SHP77 treated with DMSO at 0.1 percent for 48 hours (cell line): ENCODE measurements at regions not wholly inside any gene's neighbourhood (a gene's known extent, or its start where the extent isn't known, plus 50 kb on each side); places are given as distances from the start of the nearest gene placed in this dataset.

Experiments
- DNase-seq: peaks from one replicate; lab custom pipeline; 2025; lab: John Stamatoyannopoulos, UW

DNA sequence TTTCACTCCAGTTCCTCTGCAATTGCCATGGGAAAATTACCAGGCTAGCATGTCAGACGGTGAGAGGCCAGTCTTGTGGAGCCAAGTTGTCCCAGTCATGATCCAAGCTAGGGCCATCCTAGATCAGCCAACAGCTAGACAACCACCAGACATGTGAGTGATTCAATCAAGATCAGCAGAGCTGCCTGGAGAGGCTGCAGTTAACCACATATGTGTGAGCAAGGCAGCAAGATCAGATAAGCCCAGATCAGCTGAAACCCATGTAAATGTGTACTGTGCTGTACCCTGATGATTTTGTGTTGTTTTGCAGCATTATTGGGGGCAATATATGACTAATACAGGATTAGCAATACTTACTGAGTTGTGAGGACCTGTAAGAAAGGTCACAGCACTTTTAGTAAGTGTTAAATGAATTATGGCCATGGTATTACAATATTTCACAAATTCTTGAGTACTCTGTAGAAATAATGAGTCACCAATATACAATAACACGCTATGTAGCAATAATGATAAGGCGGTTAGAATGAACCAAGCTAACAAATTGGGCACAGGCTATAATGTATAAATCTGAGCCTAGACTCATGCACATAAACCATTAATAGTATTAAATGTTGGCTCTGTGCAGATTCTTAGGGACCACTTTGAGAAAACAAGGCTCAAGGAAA is 91.4 kb downstream of the SUDS3 start:
- no peak for DNase-seq

DNA sequence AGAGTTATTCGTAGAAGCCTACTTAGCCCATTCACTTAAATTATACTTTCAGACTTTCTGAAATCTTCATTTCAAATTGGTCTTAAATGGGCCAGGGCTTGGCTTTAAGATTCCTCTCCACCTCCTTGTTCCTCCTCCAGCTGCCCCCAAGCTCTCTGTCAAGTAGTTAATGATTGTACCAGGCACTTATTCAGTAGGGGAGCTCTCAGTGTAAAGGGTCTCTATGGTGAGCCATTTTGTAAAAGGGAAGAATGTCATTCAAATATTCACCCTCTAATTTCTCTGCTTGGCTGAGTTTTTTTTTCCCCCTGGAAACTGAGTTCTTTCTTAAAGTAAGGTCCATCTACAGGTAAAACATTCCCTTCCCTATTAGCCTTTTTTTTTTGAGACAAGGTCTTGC is 96.6 kb downstream of the SUDS3 start:
- DNase-seq: no peak

DNA sequence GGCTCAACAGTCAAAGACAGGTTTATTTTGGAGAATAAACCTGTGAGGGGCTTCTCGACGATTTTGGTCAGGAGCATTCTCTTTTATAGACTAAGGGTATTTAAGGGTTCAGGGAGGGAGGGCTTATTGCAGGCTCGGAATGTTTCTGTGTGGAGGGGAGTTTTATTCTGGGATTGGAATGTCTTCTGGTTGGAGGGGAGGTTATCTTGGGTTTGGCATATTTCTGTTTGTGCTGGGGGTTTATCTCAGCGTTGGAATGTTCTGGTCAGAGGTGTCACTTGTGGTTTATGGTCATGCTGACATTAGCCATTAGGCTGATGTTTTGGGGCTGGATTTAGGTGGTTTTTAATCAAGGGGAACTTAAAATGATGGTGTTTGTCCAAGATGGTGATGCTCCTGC is 103.9 kb downstream of the SUDS3 start:
- no peak for DNase-seq

DNA sequence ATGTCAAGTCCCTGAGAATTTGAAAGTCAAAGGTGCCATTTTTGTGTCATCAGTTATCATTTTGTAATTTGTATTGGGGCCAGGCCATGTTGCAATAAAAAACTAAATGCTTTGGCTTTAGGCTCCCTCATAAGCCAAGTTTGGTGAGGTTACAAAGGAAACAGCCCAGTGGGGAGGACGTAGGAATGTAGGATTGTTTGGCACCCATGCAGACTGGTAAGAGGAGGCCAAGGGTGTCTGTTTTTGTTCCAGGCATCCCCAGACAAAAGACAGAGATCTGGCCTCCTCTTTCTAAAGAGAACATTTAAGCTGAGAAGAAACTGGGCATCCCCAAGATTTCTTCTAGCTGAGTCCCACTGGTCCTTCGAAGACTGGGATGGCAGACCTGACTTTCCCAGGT is 111.7 kb downstream of the SUDS3 start:
- DNase-seq: no peak

DNA sequence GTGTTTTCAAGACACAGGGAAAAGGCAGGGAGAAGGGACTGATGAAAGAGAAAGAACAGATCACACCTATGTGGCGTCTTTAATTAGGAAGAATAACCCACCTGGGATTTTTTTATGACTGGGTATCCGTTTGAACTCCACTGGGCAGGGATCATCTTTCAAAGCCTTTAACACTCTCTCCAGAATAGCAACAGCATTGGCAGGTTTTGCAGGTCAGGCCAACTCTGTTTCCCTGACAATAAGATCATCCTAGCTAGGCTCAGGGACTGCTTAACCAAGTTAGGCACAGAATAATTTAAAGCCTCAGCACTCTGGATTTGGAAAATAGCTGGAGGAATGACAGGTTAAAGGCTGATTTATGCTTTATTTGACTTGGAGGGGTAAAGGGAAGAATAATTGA is 117.6 kb downstream of the SUDS3 start:
- no peak for DNase-seq

DNA sequence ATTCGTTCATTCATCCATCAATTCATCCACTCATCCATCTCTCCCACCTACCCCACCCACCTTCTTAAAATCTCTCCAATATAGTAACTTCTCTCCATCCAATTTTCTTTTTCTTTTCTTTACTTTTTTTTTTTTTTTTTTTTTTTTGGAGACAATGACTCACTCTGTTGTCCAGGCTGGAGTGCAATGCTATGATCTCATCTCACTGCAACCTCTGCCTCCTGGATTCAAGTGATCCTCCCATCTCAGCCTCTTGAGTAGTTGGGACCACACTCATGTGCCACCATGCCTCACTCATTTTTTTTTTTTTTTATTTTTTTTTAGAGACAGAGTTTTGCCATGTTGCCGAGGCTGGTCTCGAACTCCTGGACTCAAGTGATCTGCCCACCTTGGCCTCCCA is 118.4 kb downstream of the SUDS3 start:
- DNase-seq: no peak

DNA sequence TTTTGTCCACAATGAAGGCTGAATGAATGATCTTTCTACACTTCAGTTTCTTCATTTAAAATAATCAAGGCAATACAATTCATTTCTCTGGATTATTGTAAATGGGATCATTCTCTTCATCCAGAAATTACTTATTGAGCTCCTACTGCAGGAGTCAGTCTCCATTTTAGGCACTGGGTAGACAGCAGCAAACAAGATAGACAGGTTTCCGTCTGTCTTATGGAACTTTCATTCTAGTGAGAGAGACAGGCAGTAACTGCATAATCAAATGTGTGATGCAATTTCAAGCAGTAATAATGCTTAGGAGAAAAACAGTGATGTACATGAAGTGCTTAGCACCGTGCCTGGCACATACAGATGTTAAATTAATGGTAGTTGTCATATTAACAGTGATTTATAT is 118.9 kb downstream of the SUDS3 start:
- no peak for DNase-seq

DNA sequence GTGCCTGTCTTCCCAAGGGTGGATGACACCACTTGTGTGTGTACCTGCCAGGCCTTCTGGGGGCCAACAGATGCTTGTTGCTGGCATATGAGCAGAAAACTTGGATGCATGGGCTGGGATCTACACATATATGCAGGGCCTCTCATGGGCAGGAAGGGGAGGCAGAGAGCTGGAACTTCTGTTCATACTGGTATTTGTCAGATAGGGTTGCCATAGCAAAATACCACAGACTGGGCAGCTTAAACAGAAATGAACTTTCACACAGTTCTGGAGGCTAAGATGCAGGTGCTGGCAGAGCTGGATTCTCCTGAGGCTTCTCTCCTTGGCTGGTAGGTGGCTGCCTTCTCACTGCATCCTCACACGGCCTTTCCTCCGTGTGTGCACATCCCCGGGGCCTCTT is 121.8 kb downstream of the SUDS3 start:
- DNase-seq: no peak

DNA sequence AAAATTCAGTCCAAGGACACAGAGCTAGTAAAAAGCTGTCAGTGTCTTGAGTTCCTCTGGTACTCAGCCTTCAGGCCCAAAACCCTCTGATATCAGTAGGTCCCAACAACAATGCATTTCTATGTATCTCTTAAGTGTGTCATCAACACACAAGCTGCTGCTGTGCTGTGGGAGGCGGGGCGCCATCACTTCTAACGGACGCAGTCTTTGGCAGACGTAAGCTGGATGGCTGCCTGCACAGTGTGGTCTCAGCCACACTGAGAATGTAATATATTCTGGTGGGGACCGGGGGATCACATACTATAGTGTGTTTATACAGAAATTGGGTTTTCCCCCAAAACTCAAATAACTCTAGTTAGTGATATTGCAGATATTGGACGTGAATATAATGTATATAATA is 123.9 kb downstream of the SUDS3 start:
- no peak for DNase-seq

DNA sequence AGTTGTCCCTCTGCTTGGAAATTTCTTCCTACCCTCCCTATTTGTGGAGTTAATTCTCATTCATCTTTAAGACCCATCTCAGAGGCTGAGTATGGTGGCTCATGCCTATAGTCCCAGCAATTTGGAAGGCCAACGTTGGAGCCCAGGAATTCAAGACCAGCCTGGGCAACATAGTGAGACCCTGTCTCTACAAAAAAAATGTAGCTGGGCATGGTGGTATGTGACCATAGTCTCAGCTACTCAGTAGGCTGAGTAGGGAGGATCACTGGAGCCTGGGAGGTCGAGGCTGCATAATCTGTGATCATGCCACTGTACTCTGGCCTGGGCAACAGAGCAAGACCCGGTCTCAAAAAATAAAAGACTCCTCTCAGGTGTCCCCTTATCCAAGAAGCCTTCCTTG is 125.1 kb downstream of the SUDS3 start:
- no peak for DNase-seq

DNA sequence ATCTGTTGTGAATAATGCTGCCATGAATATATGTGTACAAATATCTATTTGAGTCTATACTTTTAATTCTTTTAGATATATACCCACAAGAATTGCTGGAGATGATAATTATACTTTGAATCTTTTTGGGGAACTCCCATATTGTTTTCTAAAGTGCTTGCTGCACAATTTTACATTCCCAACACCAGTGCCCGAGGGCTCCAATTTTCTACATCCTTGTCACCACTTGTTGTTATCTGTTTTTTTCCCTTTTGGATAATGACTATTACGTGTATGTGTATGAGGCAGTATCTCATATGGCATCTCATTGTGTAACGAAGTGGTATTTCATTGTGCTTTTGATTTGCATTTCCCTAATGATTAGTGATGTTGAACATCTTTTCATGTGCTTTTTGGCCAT is 127.1 kb downstream of the SUDS3 start:
- no peak for DNase-seq

DNA sequence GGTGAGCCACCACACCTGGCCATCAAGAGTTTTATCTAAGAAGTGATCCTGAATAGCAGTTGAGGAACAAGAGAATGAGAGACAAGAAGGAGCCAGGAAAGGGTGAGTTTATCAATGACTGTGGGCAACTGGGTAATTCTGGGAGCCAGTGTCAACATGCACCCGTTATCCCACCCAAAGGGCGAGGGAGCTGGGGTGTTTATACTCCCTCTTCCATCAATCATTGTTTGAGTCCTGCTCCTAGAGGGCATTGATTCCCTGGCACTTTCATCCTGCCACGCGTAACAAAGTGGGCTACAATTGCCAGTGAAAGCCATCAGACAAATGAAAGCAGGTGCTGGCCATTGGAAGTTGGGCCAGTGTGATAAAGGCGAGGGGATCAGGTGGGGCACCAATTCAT is 136.3 kb downstream of the SUDS3 start:
- no peak for DNase-seq

DNA sequence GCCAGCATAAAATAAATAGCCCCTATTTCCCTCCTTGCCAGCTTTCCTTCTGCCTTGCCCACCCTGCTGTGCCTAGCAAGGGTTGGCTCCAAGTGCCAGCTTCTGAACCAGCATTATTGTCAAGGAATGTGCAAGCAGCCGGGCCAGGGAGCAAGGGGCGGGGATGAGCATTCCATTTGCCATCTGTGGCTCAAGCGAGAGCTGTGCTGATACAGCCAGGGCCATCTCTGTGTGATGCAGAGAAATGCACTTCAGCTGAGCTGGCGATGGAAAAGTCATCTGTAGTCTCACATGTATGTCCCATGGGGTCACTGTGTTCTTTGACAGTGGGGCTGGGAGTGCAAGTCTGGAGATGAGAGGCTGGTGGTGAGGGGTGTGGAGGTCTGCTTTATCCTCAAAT is 137.3 kb downstream of the SUDS3 start:
- no peak for DNase-seq

DNA sequence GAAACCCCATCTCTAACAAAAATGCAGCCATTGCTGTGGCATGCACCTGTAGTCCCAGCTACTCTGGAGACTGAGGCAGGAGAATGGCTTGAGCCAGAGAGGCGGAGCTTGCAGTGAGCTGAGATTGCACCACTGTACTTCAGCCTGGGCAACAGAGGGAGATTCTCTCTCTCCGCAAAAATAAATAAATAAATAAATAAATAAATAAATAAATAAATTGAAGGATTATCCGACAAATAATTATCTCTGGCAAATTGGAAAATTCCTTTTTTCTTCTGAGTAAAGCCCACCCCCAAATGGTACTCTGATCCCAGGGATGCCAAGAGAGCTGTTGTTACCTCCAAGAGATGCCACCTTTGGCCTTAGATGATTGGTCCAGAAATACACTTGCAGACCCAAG is 137.9 kb downstream of the SUDS3 start:
- no peak for DNase-seq

DNA sequence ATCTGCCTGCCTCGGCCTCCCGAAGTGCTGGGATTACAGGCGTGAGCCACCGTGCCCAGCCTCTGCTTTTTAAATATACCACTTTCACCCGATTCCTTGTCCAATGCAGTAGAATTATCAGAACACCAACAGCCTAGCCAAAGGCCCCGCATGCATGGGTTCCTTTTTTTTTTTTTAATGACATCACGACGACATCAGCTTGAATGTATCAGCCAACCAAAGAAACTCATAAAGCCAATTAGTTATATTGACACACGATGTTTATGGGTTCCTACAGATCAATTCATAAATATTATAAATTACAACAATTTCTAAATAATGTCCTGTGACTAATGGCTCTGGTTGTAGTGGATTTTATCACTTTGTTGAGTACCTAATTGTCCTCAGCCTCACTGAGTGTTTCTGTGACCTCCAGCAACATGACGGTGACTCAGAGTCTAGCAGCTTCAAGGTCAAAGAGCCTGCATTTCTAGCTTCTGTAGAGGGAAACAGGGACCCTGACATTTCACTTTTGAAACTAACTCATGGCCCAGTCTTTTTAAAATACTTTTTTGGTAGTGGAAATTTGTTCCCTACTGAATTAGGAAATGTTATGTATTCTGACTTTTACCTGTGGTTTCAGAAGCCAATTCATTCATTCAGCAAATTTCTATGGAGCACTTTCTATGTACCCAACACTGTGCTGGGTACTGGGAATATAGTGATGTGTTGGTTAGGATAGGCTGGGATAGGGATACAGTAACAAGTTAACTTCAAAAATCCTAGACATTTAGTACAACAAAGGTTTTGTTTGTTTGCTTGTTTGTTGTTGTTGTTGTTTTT is 144.1 kb downstream of the SUDS3 start:
- DNase-seq: no peak

DNA sequence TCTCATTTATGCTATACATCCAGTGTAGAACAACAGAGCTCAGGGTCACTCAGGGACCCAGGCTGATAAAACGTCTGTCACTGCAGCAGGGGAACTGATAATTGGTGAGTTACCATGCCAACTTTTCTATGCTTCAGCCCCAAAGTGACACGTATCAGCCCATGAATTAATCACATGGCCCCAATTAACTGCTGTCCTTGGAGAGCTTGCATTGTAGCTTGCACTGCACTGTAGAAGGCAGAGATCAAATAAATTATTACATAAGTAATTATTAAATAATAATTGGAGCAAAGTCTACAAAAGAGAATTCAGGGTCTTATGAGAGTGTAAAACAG is 144.6 kb downstream of the SUDS3 start:
- DNase-seq: no peak

DNA sequence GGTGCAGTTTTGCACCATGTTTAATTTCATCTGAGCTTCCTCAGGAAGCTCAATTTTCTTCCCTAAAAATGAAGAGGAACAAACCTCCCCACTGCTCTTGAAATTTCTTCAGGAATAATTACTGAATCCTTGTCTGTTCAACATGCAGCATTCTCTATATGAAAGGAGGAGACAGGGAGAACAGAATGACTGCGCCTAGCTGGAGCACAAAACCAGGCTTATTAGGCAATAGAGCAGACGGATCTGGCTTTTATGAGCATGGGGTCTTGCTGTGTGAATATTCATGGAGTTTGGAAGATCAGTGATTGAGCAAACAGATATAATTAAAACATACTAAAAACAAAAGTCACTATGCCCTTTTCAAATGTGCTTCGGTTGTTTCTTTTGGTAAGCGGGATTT is 148.1 kb downstream of the SUDS3 start:
- DNase-seq: no peak

DNA sequence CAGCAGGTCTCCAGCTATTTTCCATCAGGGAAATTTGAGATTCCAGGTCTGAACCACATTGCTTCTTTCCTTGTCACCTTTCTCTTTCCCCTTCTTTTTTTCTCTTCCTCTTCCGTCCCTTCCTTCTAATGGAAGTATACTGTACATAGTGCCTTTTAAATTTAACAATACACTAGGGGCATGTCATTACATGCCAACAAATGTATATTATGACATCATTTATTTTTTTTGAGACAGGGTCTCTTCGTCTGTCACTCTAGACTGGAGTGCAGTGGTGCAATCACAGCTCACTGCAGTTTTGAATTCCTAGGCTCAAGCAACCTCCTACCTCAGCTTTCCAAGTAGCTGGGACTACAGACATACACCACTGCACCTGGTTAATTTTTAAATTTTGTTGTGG is 148.9 kb downstream of the SUDS3 start:
- DNase-seq: no peak

DNA sequence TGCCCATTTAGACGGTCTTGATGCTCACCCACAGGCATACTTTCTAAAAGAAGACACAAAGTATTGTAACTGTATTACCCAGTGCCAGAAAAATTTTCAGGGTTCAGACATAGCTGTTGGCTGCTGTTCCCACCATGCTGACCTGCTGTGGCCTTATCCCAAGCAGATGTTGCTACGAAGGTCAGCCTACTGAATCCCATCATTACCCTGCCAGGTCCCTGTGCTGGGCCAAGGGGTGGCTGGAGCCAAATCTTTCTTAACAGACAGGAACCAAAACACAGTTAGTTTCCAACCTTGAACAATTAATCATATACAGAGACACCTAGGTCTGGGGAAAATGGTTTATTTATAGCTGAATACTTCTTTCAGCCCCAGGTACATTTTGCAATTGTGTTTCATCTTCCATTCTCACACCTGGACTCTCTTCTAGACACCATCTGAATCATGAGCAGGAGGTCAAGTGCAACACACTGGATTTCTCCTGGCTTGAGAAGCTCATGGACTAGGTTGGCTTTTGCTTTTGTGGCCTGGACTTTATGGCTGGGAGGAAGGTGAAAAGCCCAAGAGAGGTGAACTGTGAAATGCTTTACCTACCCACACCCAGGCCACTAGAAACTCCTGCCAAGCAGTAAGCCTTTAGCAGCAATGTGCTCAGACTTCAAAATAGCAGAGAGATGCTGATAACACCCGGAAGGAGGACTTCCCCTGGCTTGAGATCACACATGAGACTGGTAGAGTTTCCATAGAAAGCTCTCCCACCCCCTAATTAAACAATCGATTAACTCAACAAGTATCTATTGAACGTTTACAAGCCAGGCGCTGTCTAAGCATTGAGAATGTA is 150.1 kb downstream of the SUDS3 start:
- no peak for DNase-seq

DNA sequence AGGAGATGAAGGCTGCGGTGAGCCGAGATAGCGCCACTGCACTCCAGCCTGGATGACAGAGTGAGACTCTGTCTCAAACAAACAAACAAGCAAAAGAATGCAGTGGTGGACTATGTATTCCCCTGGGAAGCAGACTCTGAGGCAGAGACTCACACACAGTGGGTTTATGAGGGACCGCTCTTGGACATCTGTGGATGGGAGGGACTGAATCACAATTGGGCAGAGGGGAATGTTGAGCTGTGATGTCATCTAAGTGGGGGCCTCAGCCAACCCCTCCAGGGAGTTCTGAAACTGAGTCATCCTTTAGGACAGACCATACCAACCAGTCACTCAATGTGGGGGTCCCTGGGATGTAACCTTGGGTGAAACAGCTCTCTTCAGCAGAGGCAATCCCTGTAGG is 151.0 kb downstream of the SUDS3 start:
- DNase-seq: no peak

DNA sequence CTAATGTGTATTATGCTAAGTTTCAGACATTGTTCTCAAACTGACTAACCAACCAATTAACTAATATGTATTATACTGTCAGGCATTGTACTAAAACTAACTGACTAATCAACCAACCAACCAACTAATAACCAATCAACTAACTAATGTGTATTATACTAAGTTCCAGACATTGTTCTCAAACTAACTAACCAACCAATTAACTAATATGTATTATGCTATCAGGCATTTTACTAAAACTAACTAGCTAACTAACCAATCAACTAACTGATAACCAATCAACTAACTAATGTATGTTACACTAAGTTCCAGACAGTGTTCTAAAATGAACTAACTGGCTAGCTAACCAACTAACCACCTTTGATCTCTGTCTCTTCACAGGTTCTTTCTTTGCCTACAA is 152.3 kb downstream of the SUDS3 start:
- DNase-seq: no peak

DNA sequence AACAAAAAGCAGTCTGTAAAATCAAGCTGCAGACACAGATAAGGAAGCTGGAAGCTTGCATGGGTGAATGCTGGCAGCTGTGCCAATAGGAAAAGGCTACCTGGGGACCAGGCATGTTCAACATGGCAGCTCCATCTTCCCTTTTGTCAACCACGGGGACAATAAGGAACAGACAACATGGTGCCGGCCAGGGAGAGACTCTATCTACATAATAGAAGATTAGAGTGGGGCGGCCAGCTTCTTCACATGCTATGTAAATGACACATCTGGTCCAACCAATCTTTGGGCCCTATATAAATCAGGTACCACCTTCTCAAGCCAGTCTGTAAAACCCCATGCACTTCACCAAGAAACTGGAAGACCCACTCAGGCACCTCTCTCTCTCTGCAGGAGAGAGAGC is 157.6 kb downstream of the SUDS3 start:
- DNase-seq: no peak

DNA sequence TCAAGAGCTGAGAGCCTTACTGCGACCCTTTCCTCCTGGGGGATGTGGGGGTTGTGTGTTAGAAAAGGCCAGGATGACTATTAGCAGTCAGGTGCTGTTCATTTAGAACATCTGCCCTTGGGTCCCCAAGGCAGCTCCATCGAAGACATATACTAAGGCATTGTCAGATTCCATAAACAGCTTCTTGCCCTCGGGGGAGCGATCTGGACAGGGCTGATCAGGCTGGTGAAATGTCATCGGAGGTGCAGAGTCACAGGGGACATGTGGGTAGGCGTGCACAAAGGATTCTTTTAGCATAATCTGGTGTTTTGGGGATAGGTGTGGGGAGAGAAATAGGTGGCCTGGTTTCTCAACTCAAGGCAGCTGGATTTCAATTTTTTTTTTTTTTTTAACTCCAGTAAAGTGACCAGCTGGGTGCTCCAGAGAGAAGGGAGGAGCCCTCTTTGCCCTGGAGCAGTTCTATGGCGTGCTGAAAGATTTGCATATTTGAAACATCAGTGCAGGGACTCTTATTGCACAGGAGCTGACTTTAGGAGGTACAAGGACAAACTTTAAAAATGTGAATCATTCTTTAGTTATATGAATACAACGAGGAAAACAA is 160.1 kb downstream of the SUDS3 start:
- DNase-seq: no peak
